ENCODE measurements at regions not wholly inside any gene's neighbourhood (a gene's known extent, or its start where the extent isn't known, plus 50 kb on each side); places are given as distances from the start of the nearest gene placed in this dataset.

GRCh38 chr13:23488442-23488841 is 54.9 kb upstream of the SACS start:
- peak overlapping the region; percentile 56 for H3K27ac ChIP-seq
- no peaks in the 10 kb centered on the region for H3K9me3 ChIP-seq
- H3K4me3 ChIP-seq: no peak overlapping the region
- DNase-seq: no peak
- intact Hi-C loops (cut with DNase I): loop anchor here in 1 of 2 donors (5.0 kb wide), 1 partner anchor 89 kb away; no protein-coding TSS in a partner anchor
- H3K4me1 ChIP-seq: no peaks in the 10 kb centered on the region
- H3K27me3 ChIP-seq (ENCODE audit: insufficient read depth in 3 of 3, low read length in 2 of 3): no peaks in the 10 kb centered on the region
- peak; percentile 93 to 97 (median 96) for ATAC-seq
- H3K36me3 ChIP-seq (ENCODE audit: insufficient read depth in 1 of 2, low read depth in 1 of 2): no peaks in the 10 kb centered on the region
- no peak for TF ChIP-seq CTCF (IDR thresholded peaks at IDR 0.05)
- WGBS, 3 donors: 5 to 8% (median 6%) methylated on average over 6 of the region's 6 CpGs

GRCh38 chr13:23496255-23496654 is 62.8 kb upstream of the SACS start:
- Histone ChIP-seq H3K36me3 (ENCODE audit: insufficient read depth in 1 of 2, low read depth in 1 of 2) (no peaks in the 10 kb centered on the region), H3K9me3 (no peaks in the 10 kb centered on the region), H3K4me3 (no peak overlapping the region), H3K4me1 (no peaks in the 10 kb centered on the region), H3K27me3 (ENCODE audit: insufficient read depth in 3 of 3, low read length in 2 of 3) (no peaks in the 10 kb centered on the region), H3K27ac (no peak overlapping the region)
- 96 to 98% (median 96%) methylated on average over 2 of the region's 2 CpGs for WGBS, 3 donors
- ATAC-seq (no peak), DNase-seq (no peak)
- TF ChIP-seq CTCF (IDR thresholded peaks at IDR 0.05): no peak
- intact Hi-C loops (cut with DNase I): no loop called here

GRCh38 chr13:23497191-23497590 is 63.7 kb upstream of the SACS start:
- H3K27ac ChIP-seq: no peak overlapping the region
- WGBS, 3 donors: 63 to 79% (median 75%) methylated on average over 6 of the region's 6 CpGs
- no peak overlapping the region for H3K4me3 ChIP-seq
- no peaks in the 10 kb centered on the region for H3K36me3 ChIP-seq (ENCODE audit: insufficient read depth in 1 of 2, low read depth in 1 of 2)
- H3K27me3 ChIP-seq (ENCODE audit: insufficient read depth in 3 of 3, low read length in 2 of 3): no peaks in the 10 kb centered on the region
- no peaks in the 10 kb centered on the region for H3K4me1 ChIP-seq
- no peak for ATAC-seq
- no peaks in the 10 kb centered on the region for H3K9me3 ChIP-seq
- intact Hi-C loops (cut with DNase I): no loop called here
- TF ChIP-seq CTCF (IDR thresholded peaks at IDR 0.05): no peak
- DNase-seq: no peak

- H3K27ac ChIP-seq: no peak overlapping the region
- DNase-seq (no peak), ATAC-seq (no peak)
- intact Hi-C loops (cut with DNase I): no loop called here
- WGBS, 3 donors: 58 to 63% (median 59%) methylated on average over 4 of the region's 4 CpGs
- H3K36me3 ChIP-seq (ENCODE audit: insufficient read depth in 1 of 2, low read depth in 1 of 2): no peaks in the 10 kb centered on the region
- H3K4me1 ChIP-seq: peaks cover 5% of the 10 kb centered on the region
- no peaks in the 10 kb centered on the region for H3K27me3 ChIP-seq (ENCODE audit: insufficient read depth in 3 of 3, low read length in 2 of 3)
- no peak overlapping the region for H3K4me3 ChIP-seq
- no peak for TF ChIP-seq CTCF (IDR thresholded peaks at IDR 0.05)
- no peaks in the 10 kb centered on the region for H3K9me3 ChIP-seq
These were observed 67.3 kb upstream of the SACS start for GRCh38 chr13:23500849-23501248.

GRCh38 chr13:23504180-23504579 is 66.0 kb upstream of the TNFRSF19 start:
- Histone ChIP-seq H3K9me3 (no peaks in the 10 kb centered on the region), H3K4me1 (peaks cover 13% of the 10 kb centered on the region), H3K27ac (no peak overlapping the region), H3K27me3 (ENCODE audit: insufficient read depth in 3 of 3, low read length in 2 of 3) (no peaks in the 10 kb centered on the region), H3K4me3 (no peak overlapping the region), H3K36me3 (ENCODE audit: insufficient read depth in 1 of 2, low read depth in 1 of 2) (no peaks in the 10 kb centered on the region)
- ATAC-seq (peak in 1 of 4 donors; percentile 21), DNase-seq (no peak)
- WGBS, 3 donors: 61 to 88% (median 70%) methylated on average over 5 of the region's 5 CpGs
- no peak for TF ChIP-seq CTCF (IDR thresholded peaks at IDR 0.05)
- intact Hi-C loops (cut with DNase I): no loop called here
